Stimulated activated CD4-positive, alpha-beta T cell treated with anti-CD3 and anti-CD28 coated beads, Interleukin-15, amount 100 ng/mL, for 24 hours (primary cell): ENCODE measurements at regions not wholly inside any gene's neighbourhood (a gene's known extent, or its start where the extent isn't known, plus 50 kb on each side); places are given as distances from the start of the nearest gene placed in this dataset.
"Not testable (repeated sequence)": the region's sequence is repeated elsewhere in the genome, so short reads cannot be mapped to it uniquely, and the experiment has no call there.

Source experiments
- DNase-seq: peaks from one replicate; pipeline ENCODE4 v3.0.0-alpha.2; 2020

DNA sequence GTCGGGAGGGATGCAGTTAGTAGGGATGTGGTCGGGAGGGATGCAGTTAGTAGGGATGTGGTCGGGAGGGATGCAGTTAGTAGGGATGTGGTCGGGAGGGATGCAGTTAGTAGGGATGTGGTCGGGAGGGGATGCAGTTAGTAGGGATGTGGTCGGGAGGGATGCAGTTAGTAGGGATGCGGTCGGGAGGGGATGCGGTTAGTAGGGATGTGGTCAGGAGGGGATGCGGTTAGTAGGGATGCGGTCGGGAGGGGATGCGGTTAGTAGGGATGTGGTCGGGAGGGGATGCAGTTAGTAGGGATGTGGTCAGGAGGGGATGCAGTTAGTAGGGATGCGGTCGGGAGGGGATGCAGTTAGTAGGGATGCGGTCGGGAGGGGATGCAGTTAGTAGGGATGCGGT is 96.2 kb downstream of the BDH1 start:
- DNase-seq = peak; percentile 46

DNA sequence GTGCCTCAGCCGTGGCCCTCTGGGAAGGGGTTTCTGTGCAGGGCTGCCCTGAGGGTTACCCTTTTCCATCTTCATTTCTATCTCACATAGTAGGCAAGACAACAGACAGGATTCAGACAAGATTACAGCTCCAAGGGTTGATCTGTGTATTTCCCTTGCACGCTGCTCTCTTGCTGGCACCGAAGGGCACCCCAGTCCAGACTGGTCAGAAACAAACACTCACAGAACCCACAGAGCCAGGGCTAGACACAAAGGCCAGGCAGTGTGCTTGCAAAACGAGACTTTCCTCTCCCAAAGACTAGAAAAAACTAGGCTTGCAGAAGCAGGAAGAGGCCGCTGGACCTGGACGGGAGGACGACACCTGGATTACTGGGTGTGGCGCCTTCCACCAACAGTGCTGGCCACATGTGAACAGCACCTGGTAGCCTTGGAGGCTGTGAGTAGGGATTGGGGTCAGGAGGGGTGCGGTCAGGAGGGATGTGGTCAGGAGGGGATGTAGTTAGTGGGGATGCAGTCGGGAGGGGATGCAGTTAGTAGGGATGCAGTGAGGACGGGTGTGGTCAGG is 96.8 kb downstream of the BDH1 start:
- no peak for DNase-seq

DNA sequence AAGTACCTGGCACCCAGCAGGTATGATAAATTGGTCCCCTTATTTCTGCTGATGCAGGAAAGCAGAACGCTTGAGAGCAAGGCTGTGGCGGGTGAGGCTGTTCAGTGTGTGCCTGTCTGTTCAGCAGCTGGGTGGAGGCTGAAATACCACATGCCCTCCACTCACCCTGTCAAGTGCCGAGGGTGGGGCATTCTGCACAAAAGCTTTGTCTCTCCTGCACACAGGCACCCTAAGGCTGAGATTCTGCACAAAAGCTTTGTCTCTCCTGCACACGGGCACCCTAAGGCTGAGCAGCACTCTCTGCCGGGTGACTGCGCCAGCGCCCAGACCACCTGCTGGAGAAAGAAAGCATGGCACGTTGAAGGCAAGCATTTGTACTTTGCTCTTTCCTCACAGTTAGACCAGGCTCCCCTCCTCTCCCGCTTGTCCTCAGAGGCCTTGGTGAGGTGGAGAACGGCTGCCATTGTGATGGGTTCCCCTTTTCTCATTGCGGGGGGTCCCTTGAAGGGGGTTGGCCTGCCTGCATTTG is 97.5 kb downstream of the BDH1 start:
- peak; percentile 47 for DNase-seq

DNA sequence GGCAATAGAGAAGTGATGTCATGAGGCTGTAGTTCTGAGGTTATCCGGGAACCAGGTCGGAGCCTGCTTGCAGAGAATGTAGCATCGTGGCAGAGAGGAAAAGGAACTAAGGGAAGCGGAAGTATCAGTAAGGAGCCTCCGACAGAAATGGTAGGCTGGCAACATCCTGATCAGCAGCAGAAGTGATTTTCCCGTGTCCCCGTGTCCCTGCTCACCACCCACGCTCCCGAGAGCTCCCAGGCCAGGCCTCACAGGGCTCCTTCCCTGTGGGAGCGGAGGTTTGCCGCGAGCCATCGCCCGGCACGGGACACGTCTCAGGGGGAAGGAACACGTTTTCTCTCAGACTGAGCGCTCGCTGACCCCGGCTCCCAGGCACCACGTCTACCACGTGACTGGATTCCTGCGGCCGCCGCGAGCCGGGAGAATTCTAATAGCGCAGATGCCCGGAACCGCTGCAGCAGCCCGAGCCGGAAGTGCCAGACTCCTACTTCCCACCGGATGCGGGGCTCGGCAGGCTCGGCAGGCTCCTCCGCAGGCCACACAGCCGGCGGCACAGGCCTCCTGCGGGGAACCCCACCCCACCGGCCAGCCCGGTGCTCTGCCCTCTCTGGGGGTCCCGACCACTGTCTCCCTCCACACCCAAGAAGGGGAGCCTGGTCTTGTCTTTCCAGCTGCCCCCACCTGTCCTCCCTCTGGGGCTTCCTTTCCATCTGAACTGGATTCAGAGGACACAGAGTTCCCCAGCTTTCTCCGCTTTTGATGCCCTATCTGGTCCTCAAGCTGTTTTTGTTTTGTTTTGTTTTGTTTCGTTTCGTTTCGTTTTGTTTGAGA is 99.3 kb downstream of the BDH1 start:
- DNase-seq = peak; percentile 80

DNA sequence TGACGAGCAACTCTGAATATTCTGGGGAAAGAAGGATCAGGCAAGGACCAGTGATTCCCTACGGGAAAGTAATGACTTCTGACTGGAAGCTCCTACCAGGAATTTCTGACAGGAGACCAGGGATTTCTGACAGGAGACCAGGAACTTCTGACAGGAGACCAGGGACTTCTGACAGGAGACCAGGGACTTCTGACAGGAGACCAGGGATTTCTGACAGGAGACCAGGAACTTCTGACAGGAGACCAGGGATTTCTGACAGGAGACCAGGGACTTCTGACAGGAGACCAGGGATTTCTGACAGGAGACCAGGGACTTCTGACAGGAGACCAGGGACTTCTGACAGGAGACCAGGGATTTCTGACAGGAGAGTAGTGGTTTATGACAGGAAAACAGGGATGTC is 100.9 kb downstream of the BDH1 start:
- DNase-seq = not testable (repeated sequence)

DNA sequence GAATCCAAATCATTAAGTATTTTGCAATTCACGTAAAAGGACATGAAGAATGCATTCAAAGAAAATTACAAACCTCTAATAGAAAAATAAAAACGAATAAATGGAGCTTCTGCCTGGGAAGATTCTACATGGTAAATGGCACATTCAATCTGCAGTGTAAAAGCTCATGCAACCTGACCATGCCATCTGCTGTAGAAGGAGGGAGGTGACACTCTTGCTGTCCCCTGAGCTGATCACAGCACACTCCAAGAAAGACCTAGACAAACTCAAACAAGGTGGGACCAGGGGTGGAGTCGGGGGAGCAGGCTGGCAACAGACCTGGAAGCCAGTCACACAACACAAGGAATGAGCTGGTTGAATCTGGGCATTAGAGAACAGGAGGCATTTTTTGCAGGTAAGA is 101.8 kb downstream of the BDH1 start:
- no peak for DNase-seq

DNA sequence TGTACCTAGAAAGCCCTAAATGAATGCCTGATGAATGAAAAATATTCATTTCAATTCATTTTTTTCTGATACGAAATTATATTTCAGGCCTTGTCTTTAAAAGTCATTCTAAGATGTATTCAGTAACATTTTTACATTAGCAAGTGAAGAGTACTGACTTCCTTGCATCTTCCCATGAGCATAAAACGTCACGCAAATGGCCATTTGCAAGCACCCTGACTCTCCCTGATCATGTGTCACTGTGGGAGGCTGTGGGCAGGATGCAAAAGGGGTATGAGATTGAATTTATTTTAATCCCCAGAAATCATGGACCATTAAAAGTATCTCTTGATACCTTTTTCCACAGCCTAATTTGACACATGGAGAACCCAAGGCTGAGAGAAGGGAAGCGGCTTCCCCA is 105.0 kb downstream of the BDH1 start:
- DNase-seq = no peak

DNA sequence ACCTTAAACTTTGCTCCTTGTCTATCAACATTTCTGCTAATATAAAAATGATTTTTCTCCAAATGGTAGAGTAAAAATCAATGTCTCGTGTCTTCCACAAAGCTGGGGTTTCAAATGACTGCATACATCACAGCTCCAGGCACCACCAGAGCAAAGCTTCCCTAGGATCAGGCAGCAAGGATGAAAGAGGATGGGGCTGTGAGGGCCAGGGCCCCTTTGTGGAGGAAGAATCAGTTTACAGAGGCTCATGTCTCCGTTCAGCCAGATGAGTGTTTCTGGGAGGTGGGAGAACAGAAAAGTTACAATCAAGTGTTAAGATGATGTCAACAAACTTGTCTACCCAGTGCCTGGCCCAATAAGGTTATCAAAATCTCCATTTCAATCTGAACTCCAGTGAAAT is 105.5 kb downstream of the BDH1 start:
- no peak for DNase-seq

DNA sequence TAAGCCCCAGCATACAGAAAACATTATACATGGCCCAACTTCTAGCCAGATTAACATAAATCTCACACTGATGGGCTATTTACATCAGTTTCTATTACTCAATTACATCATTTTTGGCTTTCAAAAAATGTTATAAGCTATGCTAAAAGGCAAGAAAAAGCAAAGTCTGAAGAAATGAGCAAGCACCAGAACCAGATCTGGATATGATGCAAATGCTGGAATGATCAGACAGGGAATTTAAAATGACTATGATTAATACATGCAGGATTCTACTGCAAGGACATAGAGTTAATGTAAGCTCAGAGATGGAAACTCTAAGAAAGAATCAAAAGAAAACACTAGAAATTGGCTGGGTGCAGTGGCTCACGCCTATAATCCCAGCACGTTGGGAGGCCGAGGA is 106.6 kb downstream of the BDH1 start:
- not testable (repeated sequence) for DNase-seq

DNA sequence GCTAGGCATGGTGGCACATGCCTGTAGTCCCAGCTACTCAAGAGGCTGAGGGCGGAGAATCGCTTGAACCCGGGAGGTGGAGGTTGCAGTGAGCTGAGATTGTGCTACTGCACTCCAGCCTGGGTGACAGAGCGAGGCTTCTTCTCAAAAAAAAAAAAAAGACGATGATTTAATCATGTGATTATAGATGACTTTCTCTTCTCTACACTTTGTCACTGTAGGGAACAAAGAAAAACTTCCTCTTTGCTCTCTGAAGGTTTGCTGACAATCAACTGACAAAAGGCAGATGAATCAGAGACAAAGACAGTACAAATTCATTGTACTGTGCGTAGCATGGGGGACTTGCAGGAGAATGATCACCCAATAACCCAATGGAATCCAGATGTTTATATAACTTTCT is 108.0 kb downstream of the BDH1 start:
- DNase-seq = not testable (repeated sequence)

DNA sequence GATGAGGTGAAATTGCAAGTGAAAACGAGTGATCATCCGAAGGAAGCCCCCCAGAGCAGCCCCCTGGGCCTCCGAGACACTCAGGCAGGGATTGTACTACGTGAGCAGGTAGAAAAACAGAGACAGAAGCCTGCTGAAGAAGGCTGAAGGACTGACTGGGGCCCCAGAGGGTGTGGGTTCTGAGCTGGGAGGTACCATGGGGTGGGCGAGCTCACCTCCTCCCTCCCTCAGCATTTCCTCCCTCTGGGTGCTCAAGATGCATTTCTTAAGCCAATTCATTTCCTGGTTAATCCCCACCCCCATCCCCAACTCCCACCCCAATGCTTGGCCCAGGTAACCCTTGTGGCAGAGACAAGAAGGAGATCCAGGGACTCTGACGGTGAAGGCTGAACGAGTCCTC is 108.7 kb downstream of the BDH1 start:
- DNase-seq = no peak

DNA sequence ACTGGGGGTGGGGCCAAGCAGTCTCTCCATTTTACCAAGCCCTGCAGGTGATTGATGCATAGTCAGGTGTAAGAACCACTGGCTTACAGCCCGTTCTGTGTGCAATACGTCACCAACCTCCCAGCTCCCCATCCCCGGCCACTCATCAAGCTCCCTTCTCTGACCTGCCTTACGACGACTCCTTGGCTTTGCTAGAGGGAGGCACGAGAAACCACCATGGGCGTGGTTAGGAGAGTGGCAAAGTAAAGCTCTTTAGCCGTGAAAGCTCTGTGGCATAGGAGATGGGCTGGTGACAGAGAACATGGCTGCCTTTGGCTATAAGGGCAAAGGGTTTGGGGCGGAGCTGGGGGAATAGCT is 109.1 kb downstream of the BDH1 start:
- no peak for DNase-seq

DNA sequence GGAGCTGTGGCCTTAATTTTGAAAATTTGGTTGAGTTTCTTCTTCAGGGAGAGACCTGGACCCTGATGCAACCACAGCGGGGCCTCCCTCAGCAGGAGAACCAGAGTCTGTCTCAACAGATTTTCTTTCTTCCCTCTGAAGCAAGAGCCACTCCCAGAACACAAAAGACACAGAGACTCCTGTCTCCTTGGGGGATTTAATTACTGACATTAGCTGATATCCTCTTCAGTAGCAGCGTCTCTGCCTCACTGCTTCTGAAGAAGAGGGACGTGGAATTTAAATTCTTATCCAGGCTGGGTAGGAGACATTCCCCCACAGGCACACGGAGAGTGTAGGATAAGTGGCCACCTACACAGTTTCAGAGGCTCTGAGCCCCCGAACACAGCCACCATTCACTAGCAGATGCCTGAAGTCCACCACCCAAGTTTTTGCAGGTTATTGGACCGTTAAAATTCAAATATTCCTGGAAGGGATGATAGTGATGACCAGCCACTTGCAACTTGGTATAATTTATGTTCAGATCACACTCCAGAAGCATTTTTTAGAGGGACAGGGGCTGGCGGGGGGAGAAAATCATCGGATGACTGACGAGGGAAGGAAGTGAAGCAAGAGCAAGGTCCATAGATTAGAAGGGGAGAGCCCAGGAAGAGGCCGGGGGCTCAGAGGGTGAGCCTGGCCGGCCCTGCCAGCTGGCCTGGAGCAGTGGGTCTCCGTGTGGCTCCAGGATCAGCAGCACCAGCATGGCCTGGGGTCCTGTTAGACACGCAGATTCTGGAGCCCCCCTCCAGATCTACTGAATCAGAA is 109.7 kb downstream of the BDH1 start:
- DNase-seq = no peak

DNA sequence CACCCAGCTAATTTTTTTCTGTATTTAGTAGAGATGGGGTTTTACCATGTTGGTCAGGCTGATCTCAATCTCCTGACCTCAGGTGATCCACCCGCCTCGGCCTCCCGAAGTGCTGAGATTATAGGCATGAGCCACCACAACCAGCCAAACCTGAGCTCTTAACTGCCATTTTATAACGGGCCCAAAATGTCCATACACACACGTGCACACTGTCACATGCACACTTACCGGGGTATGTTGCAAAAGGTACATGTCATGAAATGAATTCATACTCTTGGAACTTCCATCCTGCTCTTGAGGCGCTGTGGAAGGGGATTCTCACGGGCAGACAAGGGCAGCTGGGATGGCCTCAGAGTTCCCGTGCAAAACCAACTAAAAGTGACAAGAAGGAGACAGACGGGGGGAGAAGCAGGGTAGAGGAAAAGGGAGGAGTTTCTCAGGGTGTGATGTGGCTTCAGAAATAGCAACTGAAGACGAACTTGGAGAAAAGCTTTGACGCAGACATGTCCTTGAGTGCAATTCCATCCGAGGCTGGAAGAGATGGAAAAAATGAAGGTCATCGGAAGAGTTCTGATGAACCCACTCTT is 110.9 kb downstream of the BDH1 start:
- no peak for DNase-seq

DNA sequence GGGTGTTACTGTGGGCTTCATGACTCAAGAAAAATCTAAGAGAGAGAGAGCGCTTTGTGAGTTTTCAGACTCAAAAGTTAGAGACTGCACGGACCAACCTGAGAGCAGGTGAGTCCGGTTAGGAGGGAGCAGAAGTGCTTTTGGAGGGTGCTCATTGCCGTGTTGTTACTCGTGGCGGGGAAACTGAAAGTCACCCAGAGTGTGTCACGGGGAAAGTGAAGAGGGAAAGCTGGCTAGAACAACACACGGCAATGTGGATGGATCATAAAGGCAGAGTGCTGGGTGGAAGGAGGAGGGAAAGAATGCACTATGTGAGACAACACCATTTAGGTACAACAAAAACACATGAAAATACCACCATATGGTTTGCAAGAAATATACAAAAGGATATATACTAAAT is 112.3 kb downstream of the BDH1 start:
- DNase-seq = no peak

DNA sequence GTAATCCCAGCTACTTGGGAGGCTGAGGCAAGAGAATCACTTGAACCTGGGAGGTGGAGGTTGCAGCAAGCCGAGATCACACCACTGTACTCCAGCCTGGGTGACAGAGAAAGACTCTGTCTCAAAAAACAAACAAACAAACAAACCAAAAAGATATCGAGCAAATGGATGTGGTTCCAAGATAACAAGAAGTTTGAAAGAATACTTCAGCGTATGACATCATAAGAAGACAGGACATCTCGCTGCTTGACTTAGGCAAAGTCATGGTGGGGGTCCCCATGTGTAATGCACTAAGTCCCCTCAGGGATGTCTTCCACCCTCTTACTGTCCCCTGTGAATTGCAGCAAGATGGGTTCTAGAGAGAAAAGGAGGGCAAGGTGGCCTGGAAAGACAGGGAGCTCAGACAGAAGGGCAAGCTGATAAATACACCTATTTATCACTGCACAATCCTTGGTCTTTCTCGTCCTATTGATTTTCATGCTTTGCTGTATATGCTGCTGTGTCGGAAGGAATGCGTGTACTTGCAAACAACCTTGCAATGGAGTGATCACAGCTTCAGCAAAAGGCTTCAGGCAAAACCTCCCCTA is 115.0 kb downstream of the BDH1 start:
- DNase-seq = no peak

DNA sequence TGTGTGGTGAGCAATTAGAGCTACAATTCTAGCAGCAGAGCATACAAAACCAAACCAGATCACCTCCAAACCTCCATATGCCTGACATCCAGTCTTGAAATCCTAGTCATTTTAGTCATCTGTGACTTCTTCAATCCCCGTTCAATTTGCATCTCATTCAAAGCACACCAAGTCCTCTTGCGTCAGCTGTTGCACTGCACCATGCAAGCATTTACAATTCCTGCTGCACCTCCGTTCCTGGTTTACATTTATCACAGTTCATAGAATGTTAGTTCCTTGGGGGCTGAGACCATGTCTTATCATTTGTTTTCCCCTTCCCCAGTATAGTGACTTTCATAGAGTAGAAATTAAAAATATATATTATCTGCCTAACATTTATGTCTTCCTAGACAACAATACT is 116.9 kb downstream of the BDH1 start:
- no peak for DNase-seq

DNA sequence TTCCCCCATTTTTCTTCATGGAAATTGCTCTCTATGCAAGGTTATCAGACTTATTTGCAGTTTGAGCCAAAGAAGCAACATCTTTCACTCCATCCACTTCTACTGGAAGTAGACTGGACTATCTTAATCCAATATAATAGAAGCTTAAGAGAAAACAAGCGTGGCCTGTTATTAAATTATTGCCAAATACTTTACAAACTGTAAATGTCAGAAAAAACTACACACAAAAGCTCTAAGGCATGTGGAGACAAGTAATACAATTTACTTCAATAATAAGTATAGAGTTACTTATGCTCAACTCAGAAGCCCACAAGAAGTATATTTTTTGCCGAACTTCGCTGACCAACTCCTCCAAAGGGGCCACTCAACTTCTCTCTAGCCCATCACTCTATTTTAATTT is 120.3 kb downstream of the BDH1 start:
- DNase-seq = no peak

DNA sequence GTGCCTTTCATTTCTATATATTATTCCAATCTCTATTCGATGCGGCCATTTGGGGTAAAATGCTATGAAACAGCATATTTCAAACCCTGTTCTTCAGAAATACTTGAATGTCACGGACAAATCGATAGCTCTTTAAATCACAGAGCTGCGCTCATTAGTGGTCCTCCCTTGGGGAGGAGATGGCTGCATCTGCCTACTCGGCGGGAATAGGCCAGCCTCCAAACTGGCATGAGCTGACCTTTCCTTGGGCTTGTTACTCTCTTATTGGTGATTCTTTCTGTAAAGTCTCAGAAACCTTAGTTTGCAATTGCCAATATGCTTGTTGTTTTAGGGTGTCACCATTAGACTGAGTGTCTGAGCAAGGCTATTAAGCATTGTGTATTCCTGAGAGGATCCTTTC is 120.9 kb downstream of the BDH1 start:
- no peak for DNase-seq

DNA sequence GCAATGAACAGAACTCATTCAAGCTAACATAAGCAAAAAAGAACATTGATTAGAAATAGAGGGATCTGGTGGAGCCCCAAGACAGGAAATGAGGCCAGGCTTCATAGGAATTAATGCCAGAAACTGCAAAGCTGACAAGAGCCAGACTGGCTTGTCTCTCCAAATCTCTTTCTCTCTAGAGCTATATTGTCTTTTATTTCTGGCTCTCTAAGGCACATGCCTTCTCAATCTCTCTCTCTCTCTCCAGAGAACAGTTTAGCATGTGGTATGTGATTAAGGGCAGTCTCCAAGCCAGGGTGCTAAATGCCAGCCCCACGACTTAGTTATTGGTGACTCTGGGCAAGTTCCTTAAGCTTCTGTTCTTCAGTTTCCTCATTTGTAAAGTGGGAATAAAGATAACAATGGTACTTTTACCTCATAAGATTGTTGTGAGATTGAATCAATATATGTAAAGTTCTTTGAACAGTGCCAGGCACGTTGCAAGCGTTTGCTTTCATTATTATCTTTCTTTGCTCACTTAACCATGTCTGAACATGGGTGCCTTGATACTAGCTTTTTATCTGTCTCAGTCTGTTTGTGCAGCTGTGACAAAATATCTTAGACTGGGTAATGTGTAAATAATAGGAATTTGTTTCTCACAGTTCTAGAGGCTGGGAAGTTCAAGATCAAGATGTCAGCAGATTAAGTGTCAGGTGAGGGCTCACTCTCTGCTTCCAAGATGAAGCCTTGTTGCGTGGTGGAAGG is 123.2 kb downstream of the BDH1 start:
- DNase-seq = no peak

DNA sequence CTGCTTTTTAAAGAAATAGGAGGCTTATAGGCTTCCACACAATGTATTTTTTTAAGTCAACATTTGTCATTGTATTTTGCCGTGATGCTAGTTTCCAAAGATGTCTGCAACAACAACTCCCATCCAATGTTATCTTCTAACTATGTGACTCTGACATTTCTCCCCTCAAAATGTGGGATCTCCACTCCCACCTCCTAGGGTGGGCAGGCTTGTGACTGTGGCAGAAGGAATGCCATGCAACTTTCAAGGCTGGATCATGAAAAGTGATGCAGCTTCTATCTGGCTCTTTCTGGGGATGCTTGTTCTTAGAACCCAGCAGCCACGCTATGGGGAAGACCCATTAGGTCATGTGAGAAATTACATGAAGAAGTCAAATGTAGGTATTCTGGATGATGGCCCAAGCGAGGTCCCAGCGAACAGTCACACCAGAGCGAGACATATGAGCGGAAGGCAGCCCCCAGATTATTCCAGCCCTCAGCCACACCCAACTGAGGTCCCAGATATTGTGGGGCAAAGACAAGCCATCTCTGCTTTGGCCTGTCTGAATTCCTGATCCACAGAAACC is 124.3 kb downstream of the BDH1 start:
- DNase-seq = no peak

DNA sequence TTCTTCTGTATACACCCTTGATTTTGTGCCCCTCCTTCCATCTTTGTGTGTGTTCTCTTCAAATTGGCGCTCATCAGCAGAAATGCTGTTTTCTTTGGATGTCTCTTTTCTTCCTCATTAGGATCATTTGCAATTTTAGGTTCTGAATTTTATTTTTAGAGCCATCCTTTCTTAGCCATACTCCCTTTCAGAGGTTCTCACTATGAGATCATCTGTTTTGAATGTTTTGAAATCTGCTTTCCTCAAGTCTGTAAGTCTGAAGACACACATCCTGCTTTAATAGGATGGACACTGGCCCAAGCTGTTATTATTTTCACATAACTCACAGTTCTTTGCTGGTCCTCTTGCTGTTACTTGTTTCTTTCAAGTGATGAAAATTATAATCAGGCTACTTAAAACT is 124.8 kb downstream of the BDH1 start:
- DNase-seq = no peak
